Left cardiac atrium (tissue), 4 donors: ENCODE measurements at regions not wholly inside any gene's neighbourhood (a gene's known extent, or its start where the extent isn't known, plus 50 kb on each side); places are given as distances from the start of the nearest gene placed in this dataset.
"Not testable (repeated sequence)": the region's sequence is repeated elsewhere in the genome, so short reads cannot be mapped to it uniquely, and the experiment has no call there.

Source experiments
- ATAC-seq, 2 donors: fragments of 200-7000 bp; cut with Tn5 transposase; one replicate each; pipeline ENCODE4 v1.9.1; 2020; ENCODE audit warnings: mild to moderate bottlenecking in 2 of 2, moderate library complexity in 2 of 2
- DNase-seq: peaks from one replicate; pipeline ENCODE4 v3.0.0-alpha.2; 2020
- intact Hi-C, 2 donors: fragments of 100-400 bp; cut with DNase I; formaldehyde crosslinking; loops; one replicate each; pipeline versions ENCODE4 v1.14.1 to v1.15.1; 2022 to 2023
- donor health status: DM: no; HTN: yes; CAD: no.
- donor health status: DM: no; HTN: yes; CAD: no; lungs with severe emphysema.
- donor health status: DM: yes; HTN: yes; CAD: no.
- donor health status: Dilated cardiomyopathy.

- peak; percentile 46 to 50 for ATAC-seq
- DNase-seq, result peak; percentile 65
- intact Hi-C loops, result loop anchor here in 1 of 2 donors (10.0 kb wide), 1 partner anchor 169 kb away; no protein-coding TSS in a partner anchor
Measured at GRCh38 chr12:13365748-13366366, 169.3 kb downstream of the EMP1 start.

- DNase-seq (peak; percentile 53), ATAC-seq (peak in 1 of 2 donors; percentile 75)
- intact Hi-C loops, result loop anchor here in 1 of 2 donors (10.0 kb wide), 1 partner anchor 172 kb away; no protein-coding TSS in a partner anchor
Measured at GRCh38 chr12:13362260-13362841, 165.8 kb downstream of the EMP1 start.

- intact Hi-C loops, result loop anchor here in 1 of 2 donors (10.0 kb wide), 1 partner anchor 175 kb away; no protein-coding TSS in a partner anchor
- ATAC-seq (no peak), DNase-seq (no peak)
Measured at GRCh38 chr12:13359636-13360035, 163.1 kb downstream of the EMP1 start.

GRCh38 chr12:13358391-13358905 lies 161.9 kb downstream of the EMP1 start:
- DNase-seq, result no peak

GRCh38 chr12:13350946-13351345 lies 154.4 kb downstream of the EMP1 start:
- no peak for DNase-seq
- intact Hi-C loops, result no loop called here

More at GRCh38 chr12:13358391-13358905, 161.9 kb downstream of the EMP1 start:
- ATAC-seq, result no peak
- intact Hi-C loops, result no loop called here

GRCh38 chr12:13350381-13350780 lies 153.9 kb downstream of the EMP1 start:
- ATAC-seq, result no peak
- intact Hi-C loops, result no loop called here
- no peak for DNase-seq

More at GRCh38 chr12:13350946-13351345, 154.4 kb downstream of the EMP1 start:
- no peak for ATAC-seq

GRCh38 chr12:13348464-13348863 lies 151.9 kb downstream of the EMP1 start:
- ATAC-seq (no peak), DNase-seq (no peak)
- intact Hi-C loops, result no loop called here

GRCh38 chr12:13347241-13348043 lies 150.9 kb downstream of the EMP1 start:
- intact Hi-C loops, result no loop called here
- ATAC-seq (peak in 1 of 2 donors; percentile 91), DNase-seq (peak; percentile 27)

GRCh38 chr12:13345722-13346121 lies 149.2 kb downstream of the EMP1 start:
- intact Hi-C loops, result no loop called here
- ATAC-seq, result no peak
- no peak for DNase-seq

GRCh38 chr12:13343375-13343774 lies 146.8 kb downstream of the EMP1 start:
- ATAC-seq (no peak), DNase-seq (no peak)
- intact Hi-C loops, result no loop called here

GRCh38 chr12:13342971-13343370 lies 146.4 kb downstream of the EMP1 start:
- intact Hi-C loops, result no loop called here
- no peak for ATAC-seq
- DNase-seq, result no peak

GRCh38 chr12:13340149-13340548 lies 143.6 kb downstream of the EMP1 start:
- ATAC-seq, result no peak
- intact Hi-C loops, result no loop called here
- no peak for DNase-seq

GRCh38 chr12:13339538-13339937 lies 143.0 kb downstream of the EMP1 start:
- DNase-seq, result no peak
- ATAC-seq, result no peak
- intact Hi-C loops, result no loop called here

- intact Hi-C loops, result no loop called here
- no peak for ATAC-seq
- DNase-seq, result no peak
Measured at GRCh38 chr12:13339091-13339490, 142.6 kb downstream of the EMP1 start.

- DNase-seq (no peak), ATAC-seq (no peak)
- intact Hi-C loops, result no loop called here
Measured at GRCh38 chr12:13337791-13338190, 141.3 kb downstream of the EMP1 start.

GRCh38 chr12:13336216-13336615 lies 139.7 kb downstream of the EMP1 start:
- no peak for DNase-seq
- intact Hi-C loops, result no loop called here
- ATAC-seq, result no peak

- no peak for DNase-seq
- no peak for ATAC-seq
- intact Hi-C loops, result no loop called here
Measured at GRCh38 chr12:13328535-13328934, 132.0 kb downstream of the EMP1 start.

- DNase-seq (no peak), ATAC-seq (no peak)
- intact Hi-C loops, result no loop called here
Measured at GRCh38 chr12:13326076-13326475, 129.6 kb downstream of the EMP1 start.

- intact Hi-C loops, DNase-seq, ATAC-seq: not testable (repeated sequence)
Measured at GRCh38 chr12:13325037-13325436, 128.5 kb downstream of the EMP1 start.
